Fibroblast of skin of right biceps (primary cell): ENCODE measurements at regions not wholly inside any gene's neighbourhood (a gene's known extent, or its start where the extent isn't known, plus 50 kb on each side); places are given as distances from the start of the nearest gene placed in this dataset.
"Not testable (repeated sequence)": the region's sequence is repeated elsewhere in the genome, so short reads cannot be mapped to it uniquely, and the experiment has no call there.

Source experiments
- DNase-seq: peaks from one replicate; pipeline ENCODE4 v3.0.0-alpha.2; 2013

DNA sequence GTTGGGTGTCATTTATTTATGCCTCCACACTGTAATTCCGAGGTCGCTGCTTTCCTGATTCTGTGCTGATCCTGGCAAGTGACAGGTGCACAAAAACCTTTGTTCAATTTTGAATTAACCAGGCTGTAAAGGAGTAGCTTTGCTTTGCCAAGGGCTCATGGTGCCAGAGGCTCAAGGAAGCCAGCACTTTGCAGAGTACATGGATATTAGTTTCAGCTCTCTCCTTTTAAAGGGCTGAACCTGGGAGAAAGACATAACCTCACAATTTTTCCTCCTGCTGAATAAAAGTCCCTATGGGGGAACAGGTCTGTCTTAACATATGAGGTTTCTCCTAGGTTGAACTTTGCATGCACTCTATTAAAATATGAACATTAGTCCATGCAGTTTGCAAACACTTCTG is 227.6 kb upstream of the WSB1 start:
- no peak for DNase-seq

DNA sequence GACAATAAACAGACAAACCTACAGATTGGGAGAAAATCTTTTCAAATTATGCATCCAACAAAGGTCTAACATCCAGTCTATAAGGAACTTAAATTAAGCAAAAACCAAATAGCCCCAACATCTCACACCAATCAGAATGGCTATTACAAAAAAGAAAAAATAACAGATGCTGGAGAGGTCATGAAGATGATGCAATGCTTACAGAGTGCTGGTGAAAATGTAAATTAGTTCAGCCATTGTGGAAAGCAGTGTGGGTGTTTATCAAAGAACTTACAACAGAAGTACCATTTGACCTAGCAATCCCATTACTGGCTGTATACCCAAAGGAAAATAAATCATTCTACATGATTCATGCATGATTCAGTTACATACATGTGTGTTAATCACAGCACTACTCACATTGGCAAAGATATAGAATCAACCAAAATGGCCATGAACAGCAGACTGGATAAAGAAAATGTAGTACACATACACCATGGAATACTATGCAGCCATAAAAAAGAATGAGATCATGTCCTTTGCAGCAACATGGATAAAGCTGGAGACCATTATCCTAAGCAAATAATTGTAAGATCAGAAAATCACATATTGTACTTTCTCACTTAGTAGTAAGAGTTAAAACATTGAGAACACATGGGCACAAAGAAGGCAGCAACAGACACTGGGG is 223.9 kb upstream of the WSB1 start:
- DNase-seq, result no peak

DNA sequence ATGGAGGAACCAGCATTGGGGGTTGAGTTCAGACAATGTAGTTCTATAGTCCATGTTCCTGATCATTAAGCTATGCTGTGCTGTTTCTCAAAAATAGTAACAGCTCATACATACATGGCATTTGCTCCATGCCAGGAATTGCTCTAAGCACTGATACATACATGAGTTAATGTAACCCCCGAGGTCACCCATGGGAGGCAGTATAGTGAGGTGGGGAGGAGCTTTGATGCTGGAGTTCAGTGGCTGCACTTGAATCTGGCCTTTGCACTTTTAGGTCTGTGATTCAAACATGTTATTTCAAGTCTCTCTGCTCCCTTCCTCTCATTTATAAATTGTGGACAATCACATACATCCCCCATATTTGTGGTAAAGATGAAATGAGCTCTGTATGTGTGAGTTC is 223.1 kb upstream of the WSB1 start:
- DNase-seq, result no peak

DNA sequence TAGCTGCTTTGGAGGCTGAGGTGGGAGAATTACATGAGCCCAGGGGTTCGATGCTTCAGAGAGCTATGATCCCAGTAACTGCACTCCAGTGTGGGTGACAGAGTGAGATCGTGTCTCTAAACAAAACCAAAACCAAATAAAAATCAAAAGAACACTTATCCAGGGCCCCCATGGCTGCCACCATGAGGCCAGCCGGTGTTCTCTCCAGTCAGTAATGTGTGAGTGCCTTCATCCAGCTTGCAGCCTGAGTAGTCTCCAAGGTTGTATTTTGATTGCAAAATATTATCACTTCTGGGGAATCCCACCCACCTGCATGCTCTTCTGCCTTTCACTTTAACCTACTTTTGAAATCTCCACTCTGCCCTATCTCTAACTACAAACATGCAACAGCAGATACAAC is 221.0 kb upstream of the WSB1 start:
- DNase-seq, result no peak

DNA sequence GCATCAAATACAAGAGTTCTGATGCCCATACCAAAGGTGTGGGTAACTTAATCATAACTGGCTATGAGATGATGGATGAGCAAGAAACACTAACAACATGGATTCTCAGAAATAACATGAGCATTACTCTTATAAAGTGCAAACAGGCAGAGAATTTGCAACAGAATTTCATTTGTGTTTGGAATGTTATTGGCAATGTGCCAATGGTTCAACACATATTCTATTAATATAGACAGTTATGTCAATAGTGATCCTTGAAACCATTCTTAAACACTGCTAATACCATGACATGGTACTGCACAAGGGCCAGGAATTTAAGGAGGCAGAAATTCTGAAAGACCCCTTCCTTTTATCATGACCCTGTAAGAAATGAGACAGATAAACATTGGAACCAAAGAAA is 217.1 kb upstream of the WSB1 start:
- DNase-seq, result no peak

DNA sequence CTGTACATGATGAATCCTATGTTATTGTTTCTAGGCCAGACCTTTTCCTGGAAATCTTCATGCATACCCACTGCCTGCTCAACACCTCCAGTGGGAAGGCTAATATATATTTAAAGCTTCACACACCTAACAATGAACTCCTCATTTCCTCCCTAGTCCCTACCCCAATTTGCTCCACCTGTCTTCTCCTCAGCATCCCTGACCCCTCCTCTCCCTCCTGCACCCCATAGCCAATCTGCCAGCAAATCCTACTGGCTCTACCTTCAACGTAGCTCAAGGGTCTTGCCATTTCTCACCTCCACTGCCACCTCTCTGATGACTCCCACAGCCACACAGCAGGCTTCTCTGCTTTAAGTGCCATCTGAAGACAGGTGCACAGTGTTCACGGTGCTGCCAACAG is 215.6 kb upstream of the WSB1 start:
- DNase-seq, result no peak

DNA sequence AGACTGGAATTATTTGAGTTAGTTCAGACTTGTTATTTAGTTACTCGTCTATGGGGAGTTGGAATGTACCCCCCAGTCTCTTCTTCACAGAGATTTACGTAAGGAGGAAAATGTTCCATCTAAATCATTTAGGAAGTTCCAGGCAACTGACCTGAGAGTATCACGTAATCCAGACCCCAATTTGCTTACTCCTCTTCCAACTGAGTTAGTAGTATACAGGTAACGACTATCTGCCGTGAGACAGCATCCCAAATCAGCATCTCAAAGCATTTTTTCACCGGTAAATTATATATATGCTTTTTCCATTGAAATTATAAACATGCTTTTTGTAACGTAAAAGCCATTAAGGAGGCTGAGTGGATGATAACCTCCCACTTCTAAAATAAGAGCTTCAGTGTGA is 214.3 kb upstream of the WSB1 start:
- no peak for DNase-seq

DNA sequence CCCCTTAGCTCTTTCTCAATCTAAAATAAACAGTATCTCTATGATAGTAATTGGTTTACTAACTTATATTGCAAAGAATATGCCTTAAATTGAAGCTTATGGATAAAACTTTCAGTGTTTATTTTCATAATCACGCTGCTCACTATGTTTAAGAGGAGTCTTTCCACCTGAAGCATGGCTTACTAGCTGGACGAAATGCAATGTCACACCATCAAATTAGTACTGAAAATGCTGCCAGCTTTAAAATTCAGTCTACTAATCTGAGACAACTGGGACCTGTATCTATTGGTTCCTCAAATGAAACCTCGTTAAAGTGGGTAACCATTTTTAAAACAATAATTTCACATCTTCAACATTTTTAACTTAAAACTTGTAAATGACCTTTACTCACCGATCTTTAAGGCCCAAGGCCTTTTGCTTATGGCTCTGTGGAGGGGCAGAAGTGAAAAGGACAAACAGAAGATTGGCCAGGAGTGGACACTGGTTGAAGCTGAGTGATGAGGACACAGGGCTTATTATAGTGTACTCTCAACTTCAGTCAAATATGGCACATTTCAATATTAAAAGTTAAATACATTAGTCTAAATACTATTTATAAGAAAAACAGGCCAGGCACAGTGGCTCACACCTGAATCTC is 212.8 kb upstream of the WSB1 start:
- no peak for DNase-seq

DNA sequence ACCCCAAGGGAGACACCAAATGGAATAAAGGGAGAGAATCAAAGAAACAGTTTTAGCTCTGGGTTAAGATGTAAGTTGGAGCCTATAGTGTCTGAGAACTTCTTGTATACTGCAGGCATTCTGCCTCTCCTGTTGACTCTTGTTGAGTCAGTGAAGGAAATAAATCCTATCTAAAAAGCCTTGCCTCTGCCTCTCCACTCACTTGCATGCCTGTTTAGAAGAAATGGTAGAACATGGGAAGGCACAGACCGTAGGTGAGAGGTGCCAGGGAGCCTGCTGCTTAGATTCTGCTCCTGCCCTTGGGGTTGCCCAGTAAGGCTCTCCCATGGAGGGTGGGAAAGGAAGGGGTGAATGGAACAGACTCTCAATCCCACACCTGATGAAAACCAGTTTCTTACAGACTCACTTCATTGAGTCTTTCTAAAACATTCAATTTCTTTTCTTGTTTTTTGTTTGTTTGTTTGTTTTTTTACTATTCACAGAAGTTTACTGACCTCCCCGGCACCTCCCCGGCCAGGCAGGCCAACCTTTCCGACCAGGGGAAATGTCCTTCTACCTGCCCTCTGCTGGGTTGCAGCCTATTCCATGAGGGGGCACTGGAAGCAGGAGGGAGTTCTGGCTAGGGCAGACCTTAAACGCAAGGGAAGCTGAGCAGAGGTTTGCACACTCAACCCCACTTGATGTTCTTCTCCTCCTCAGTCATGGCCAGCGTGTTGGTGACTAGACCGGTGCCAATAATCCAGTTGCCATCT is 211.7 kb upstream of the WSB1 start:
- no peak for DNase-seq

DNA sequence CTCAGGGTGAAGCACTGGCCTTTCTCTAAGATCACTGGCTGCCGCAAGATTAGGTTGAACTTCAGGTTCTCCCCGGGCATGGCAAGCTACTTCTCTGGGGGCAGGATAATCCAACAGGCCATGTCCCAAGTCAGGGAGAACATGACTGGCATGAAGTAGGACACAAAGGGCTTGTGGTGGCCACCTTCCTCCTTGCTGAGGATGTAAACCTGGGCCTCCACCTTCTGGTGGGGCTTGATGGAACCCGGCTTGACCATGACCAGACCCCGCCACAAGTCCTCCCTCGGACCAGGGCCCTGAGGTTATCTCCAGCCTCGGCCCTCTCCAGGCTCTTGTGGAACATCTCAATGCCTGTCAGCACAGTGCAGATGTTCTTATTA is 211.1 kb upstream of the WSB1 start:
- DNase-seq, result no peak

DNA sequence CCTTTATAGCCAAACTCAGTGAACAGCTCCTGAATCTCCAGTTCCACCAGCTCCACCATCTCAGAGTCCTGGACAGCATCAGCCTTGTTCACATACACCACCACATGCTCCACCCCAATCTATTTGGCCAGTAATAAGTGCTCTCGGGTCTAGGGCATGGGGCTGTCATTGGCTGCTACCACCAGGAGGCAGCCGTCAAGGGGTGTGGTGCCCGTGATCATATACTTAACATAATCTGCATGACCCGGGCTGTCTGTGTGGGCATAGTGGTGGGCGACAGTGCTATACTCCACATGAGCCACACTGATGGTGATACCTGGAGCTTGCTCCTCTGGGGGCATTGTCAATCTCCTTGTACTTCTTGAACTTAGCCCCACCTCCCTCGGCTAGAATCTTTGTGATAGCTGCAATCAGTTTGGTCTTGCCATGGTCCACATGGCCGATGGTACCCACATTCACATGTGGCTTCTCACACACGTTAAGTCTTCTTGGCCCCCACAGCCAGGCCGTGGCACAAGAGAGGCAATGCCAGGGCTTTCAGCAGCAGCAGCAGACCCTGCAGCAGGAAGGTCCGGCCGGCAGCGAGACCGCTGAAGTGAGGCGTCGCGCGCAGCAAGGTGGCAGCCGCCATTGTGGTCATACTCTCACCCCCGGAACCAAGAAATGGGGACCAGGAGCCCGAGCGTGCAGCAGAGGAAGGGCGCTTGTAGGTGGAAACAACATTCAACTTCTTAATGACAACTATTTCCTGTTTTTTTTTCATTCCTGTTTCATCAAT is 210.3 kb upstream of the WSB1 start:
- DNase-seq, result no peak

DNA sequence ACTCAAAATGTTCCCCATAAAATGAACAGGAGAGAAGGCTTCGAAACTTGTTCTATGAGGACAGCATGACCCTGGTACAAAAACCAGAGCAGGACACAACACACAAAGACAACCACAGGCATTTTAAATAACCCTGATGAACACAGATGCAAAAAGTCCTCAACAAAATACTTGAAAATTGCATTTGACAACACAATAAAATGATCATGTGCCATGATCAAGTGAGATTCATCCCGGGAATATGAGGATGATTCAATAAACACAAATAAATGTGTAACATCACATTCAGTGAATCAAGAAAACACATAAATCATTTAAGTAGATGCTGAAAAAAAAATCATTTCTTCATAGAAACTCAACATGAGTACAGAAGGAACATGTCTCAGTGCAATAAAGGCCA is 208.4 kb upstream of the WSB1 start:
- no peak for DNase-seq

DNA sequence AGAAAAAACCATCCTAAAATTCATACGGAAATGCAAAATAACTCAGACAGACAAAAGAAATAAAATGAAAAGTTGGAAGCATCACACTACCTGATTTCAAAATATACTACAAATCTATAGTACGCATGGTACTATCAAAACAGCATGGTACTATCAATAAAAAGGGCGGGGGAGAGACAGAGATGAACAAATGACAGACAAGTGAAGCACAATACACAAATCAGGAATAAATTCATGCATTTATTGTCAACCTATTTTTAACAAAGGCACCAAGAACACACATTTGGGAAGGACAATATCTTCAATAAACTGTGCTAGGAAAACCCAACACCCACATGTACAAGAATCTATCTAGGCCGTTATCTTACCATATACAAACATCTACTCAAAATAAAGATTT is 207.4 kb upstream of the WSB1 start:
- no peak for DNase-seq

DNA sequence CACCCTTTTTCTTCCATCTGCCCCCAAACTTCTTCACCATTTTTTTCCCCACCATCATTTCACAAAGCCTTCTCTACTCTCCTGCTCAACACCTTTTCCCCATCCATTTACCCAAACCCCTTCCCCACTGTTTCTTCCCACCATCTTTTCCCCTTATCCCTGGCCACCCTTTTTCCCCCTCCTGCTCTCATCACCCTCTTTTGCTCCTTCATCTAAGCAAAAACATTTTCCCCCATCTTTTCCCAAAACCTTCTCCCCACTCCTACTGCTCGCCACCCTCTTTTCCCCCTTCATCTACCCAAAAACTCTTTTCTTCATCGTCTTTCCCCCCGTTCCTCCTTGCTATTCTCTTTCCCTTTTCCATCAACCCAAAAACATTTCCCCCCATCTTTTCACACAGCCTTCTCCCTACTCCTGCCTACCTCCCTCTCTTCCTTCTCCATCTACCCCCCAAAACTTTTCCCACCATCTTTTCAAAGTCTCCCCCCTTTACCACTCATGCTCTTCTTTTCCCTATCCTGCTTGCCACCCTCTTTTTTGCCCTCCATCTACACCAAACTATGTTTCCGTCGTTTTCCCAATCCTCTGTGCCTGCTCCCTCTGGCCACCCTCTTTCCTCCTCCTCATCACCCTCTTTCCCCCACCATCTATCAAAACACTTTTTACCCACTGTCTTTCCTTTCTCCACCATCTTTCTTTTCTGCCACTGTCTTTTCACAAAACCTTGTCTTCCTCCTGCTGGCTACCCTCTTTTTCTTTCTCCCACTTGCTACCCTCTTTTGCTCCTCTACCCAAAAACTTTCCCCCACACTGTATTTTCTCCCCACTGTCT is 205.8 kb upstream of the WSB1 start:
- no peak for DNase-seq

DNA sequence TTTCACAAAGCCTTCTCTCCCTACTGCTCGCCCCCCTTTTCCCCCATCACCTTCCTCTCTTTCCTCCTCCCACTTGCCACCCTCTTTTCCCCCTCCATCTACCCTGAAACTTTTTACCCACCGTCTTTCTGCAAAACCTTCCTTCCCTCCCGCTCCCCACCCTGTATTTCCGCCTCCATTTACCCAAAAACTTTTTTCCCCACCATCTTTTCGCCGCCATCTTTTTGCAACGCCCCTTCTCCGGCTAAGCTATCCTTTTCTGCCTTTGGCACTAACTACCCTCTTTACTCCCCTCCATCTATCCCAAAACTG is 205.2 kb upstream of the WSB1 start:
- DNase-seq, result no peak

DNA sequence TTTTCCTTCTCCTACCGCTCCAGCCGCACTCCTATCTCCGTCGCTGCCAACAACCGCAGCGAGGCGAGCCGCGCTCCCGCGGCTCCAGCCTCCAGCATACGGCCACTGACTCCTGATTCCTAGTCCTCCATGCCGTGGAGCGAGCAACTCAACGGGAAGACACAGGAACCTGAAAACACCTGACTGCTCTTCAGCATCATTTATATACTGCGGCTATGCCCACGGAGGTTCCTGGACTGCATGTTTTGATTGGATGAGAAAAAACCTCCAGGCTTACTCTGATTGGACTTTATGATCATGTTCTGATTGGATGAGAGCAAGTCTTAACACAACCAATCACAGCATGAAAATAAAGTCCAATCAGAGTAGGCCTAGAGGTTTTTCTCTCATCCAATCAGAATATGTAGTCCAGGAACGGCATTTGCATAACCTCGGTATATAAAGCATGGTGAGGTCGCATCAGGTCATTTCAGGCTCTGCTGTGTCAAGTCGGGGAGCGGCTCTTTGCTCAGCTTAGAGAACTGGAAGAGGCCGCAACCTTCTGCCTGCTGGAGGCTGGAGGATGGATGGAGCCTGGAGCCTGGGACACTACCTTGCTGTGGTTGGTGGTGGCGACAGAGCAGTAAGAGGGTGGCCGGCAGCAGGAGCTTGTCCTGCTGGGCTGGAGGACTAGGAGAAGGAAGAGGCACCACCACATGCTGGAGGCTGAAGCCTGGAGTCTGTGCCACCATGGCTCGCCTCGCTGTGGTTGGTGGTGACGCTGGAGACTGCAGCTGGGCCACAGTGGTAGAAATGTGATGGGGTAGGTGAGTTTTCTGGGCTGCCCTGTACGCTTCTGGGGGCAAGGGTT is 204.6 kb upstream of the WSB1 start:
- DNase-seq, result not testable (repeated sequence)

DNA sequence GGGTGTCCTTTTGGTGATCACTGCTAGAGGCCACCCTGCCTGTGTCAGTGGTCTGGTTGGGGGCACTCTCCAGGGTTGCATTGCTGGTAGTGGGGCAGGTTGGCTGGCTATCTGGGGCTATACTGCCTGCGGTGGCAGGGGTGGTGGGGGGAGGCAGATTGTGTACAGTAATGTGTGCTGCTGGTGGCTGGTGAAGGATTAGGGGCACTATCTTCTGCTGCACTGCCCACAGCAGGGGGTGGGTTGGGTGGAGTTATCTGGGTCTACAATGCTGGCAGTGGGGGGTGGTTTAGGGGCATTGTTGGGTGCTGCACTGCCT is 204.0 kb upstream of the WSB1 start:
- no peak for DNase-seq

DNA sequence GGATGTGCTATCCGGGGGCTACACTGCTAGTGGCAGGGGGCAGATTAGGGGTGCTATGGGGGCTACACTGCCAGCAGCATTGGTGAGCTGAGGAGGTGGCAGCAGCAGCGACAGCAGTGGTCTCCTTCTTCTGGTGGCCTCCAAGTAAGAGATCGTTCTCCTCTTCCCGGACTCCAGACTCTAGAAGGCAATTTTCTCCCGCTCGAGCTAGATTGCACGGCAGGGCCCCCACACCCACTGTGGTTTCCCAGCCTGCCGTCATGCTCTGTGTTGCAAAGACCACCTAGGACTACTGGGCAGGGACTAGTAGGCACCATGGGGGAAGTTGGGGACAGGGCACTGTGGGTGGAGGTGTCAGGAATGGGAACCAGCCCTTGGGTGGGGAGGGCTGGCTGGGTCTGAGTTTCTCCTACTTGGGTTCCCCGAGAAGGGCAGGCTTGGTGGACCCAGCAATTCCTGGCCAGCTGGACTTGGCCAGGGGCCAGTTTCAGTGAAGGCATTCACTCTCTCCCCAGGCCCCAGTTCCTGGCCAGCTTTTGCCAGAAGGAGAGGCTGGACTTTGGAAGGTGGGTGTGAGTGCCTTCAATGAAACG is 203.4 kb upstream of the WSB1 start:
- not testable (repeated sequence) for DNase-seq

DNA sequence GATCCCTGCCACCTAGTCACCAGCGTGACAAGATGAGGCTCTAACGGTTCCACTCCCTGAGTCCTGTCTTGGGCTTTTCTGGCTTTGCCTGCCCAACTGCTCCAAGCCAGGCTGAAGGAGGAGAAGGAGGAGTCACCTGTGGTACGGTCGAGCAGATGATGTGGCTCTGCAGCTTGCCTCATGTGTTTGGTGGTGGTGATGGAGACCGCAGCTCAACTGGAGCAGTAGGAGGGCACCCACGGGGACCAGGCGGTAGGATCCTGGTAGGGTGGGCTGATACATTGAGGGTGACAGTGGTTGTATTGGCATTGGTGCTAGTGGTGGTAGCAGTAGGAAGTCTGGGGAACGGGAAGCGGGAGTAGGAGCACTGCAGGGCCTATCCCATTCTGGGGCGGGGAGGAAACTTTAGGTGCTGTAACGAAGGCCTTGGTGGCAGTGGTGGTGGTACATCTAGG is 202.8 kb upstream of the WSB1 start:
- no peak for DNase-seq

DNA sequence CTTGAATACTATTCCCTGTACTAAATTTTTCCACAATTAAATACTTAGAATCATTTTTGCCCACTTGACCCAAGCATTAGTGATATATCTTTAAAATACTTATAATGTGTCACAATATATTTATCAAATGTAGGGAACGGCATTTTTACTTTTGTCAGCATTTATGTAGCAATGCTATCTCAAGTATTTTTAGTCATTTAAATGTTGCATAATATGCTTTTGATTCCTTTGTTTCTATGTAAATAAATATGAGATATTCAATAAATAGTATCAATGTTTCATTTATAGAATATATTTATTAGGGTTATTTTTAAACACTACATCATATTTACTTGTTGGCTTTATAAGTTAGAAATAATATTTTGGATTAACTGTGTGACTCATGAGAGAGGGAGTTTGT is 199.7 kb upstream of the WSB1 start:
- DNase-seq, result not testable (repeated sequence)

DNA sequence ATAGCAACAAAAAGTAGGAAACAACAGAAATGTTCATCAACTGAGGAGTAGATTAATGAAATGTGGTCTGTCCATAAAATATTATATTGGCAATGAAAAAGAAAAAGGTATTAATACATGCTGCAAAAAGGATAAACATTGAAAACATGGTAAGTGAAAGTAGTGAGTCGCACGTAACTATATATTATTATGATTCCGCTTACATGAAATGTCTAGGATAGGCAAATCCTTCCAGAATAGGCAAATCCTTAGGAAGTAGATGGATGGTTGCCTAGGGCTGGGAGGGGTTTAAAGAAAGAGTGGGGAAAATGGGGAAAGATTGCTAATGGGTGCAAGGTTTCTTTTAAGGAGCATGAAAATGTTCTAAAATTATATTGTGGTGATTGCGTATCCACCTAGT is 198.1 kb upstream of the WSB1 start:
- not testable (repeated sequence) for DNase-seq

DNA sequence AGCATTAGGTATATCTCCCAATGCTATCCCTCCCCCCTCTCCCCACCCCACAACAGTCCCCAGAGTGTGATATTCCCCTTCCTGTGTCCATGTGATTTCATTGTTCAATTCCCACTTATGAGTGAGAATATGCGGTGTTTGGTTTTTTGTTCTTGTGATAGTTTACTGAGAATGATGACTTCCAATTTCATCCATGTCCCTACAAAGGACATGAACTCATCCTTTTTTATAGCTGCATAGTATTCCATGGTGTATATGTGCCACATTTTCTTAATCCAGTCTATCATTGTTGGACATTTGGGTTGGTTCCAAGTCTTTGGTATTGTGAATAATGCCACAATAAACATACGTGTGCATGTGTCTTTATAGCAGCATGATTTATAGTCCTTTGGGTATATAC is 194.6 kb upstream of the WSB1 start:
- DNase-seq, result not testable (repeated sequence)
